K562 (cell line): ENCODE measurements at regions not wholly inside any gene's neighbourhood (a gene's known extent, or its start where the extent isn't known, plus 50 kb on each side); places are given as distances from the start of the nearest gene placed in this dataset.

Experiments used
- ATAC-seq: fragments of 200-7000 bp; cut with Tn5 transposase; 3 replicates; pipeline ENCODE4 v1.9.1; 2020; ENCODE audit warnings: moderate library complexity
- BruUV-seq: library from RNA; stranded (reverse); fragments of 400-500 nt; replicated peaks from 2 replicates; lab custom pipeline; 2021; lab: Mats Ljungman, UMichigan
- CTCF ChIA-PET: fragments of 300-600 bp; formaldehyde crosslinking; extraction: SDS; loops from one replicate; lab custom pipeline; 2021; ENCODE audit warnings: low intra/inter-chr PET ratio; lab: Yijun Ruan, JAX
- POLR2A ChIA-PET: fragments of 300-600, 350-650 bp; sonication (Branson Sonifier 250); formaldehyde crosslinking; extraction: SDS; loops from one replicate; lab custom pipeline; 2021; ENCODE audit warnings: antibody characterized with exemption, inconsistent platforms; lab: Yijun Ruan, JAX
- DNase-seq, 4 experiments: peaks; one replicate each; pipeline versions ENCODE4 v3.0.0 to v3.0.0-alpha.2; 2011 to 2018; ENCODE audit warnings: low spot score in 3 of 4, mixed read lengths in 3 of 4; ENCODE audit errors: extremely low read depth in 1 of 4
- FAIRE-seq: peaks from 2 replicates; lab custom pipeline; 2011; peaks lifted over from hg19 to GRCh38; lab: Jason Lieb, UNC
- H2AFZ ChIP-seq: 2 replicates; pipeline ENCODE4 v1.6.0; 2011; ENCODE audit warnings: low read depth, low read length, control low read depth, inconsistent platforms
- H3K27ac ChIP-seq: fragments of 200-600 bp; 3 replicates; pipeline ENCODE4 v1.8.0; 2011; ENCODE audit warnings: low read depth, mild to moderate bottlenecking, control low read depth, inconsistent platforms, low read length, moderate library complexity, mixed read lengths; ENCODE audit errors: extremely low read depth
- H3K27me3 ChIP-seq, 2 experiments: fragments of 300-600 bp in 1 of 2; 2 replicates in 1 of 2; 3 replicates in 1 of 2; pipeline versions ENCODE4 v1.6.0 to v1.8.0; 2011; ENCODE audit warnings: inconsistent platforms in 2 of 2, low read length in 2 of 2, mild to moderate bottlenecking in 1 of 2, mixed read lengths in 1 of 2, moderate library complexity in 1 of 2; ENCODE audit not compliant: control insufficient read depth in 2 of 2, insufficient read depth in 2 of 2
- H3K36me3 ChIP-seq: fragments of 300-600 bp; 3 replicates; pipeline ENCODE4 v1.8.0; 2011; ENCODE audit warnings: mild to moderate bottlenecking, low read length, inconsistent platforms; ENCODE audit not compliant: control insufficient read depth, insufficient read depth
- H3K4me1 ChIP-seq, 2 experiments: fragments of 200-600 bp in 1 of 2; replicated peaks in 1 of 2; 2 replicates in 1 of 2; 3 replicates in 1 of 2; pipeline versions ENCODE4 v1.5.1 to v1.8.0; 2011; ENCODE audit warnings: inconsistent platforms in 2 of 2, low read length in 2 of 2, mild to moderate bottlenecking in 1 of 2, mixed read lengths in 1 of 2, moderate library complexity in 1 of 2; ENCODE audit not compliant: control insufficient read depth in 2 of 2, insufficient read depth in 2 of 2
- H3K4me2 ChIP-seq: 2 replicates; pipeline ENCODE4 v1.6.1; 2011; ENCODE audit warnings: low read length, control low read depth, inconsistent platforms, mixed read lengths; ENCODE audit not compliant: insufficient read depth
- H3K4me3 ChIP-seq: fragments of 200-600 bp; sonication (generic), shearing (Covaris generic); 2 replicates; pipeline ENCODE4 v1.5.1; 2016; ENCODE audit warnings: control low read depth, inconsistent platforms
- H3K79me2 ChIP-seq: fragments of 200-600 bp; 3 replicates; pipeline ENCODE4 v1.8.0; 2011; ENCODE audit warnings: low read length, inconsistent platforms; ENCODE audit not compliant: control insufficient read depth, insufficient read depth
- H3K9ac ChIP-seq, 2 experiments: 2 replicates each; pipeline versions ENCODE4 v1.6.0 to v1.6.1; 2011; ENCODE audit warnings: low read depth in 2 of 2, low read length in 2 of 2, control low read depth in 1 of 2, inconsistent platforms in 1 of 2, mild to moderate bottlenecking in 1 of 2, mixed read lengths in 1 of 2; ENCODE audit not compliant: insufficient read depth in 1 of 2
- H3K9me1 ChIP-seq: one replicate; pipeline ENCODE4 v1.6.0; 2011; ENCODE audit warnings: inconsistent platforms, mild to moderate bottlenecking, low read length, moderate library complexity; ENCODE audit not compliant: control insufficient read depth, insufficient read depth
- H3K9me3 ChIP-seq: replicated peaks from 2 replicates; pipeline ENCODE4 v1.5.1; 2011; ENCODE audit warnings: low read depth, low read length, inconsistent platforms; ENCODE audit not compliant: control insufficient read depth, insufficient read depth
- H4K20me1 ChIP-seq: replicated peaks from 2 replicates; pipeline ENCODE4 v1.6.1; 2011; ENCODE audit warnings: low read length, inconsistent platforms, mixed read lengths; ENCODE audit not compliant: control insufficient read depth, insufficient read depth
- CEBPB ChIP-seq: fragments of 450-650 bp; IDR thresholded peaks from 2 replicates; pipeline ENCODE4 v1.6.1; 2016; ENCODE audit warnings: missing genetic modification characterization, missing compliant biosample characterization
- DIDO1 ChIP-seq: fragments of 450-650 bp; IDR thresholded peaks from 2 replicates; pipeline ENCODE4 v1.6.1; 2016; ENCODE audit warnings: low read depth, missing biosample characterization, missing genetic modification characterization
- KLF16 ChIP-seq: IDR thresholded peaks from 2 replicates; pipeline ENCODE4 v1.6.1; 2016; ENCODE audit warnings: antibody characterized with exemption
- MAFF ChIP-seq: IDR thresholded peaks from 2 replicates; pipeline ENCODE4 v1.6.1; 2012; ENCODE audit warnings: low read length, improper control_type of control experiment
- NFYB ChIP-seq: IDR thresholded peaks from 2 replicates; pipeline ENCODE4 v1.6.1; 2011; ENCODE audit warnings: mild to moderate bottlenecking, moderate library complexity; ENCODE audit not compliant: insufficient read length; ENCODE audit errors: extremely low read depth
- SMAD2 ChIP-seq: fragments of 150-350 bp; IDR thresholded peaks from 2 replicates; pipeline ENCODE4 v1.6.1; 2014; ENCODE audit warnings: low read depth, mild to moderate bottlenecking, low read length
- TBL1XR1 ChIP-seq, 2 experiments: IDR thresholded peaks; 2 replicates each; pipeline ENCODE4 v1.6.1; 2012; ENCODE audit warnings: improper control_type of control experiment in 2 of 2, low read length in 2 of 2, mild to moderate bottlenecking in 1 of 2
- WGBS: fragments of 100-300 bp; shearing (Covaris generic); methylation state at CpG from one replicate; pipeline ENCODE4 v1.1.6; 2016; ENCODE audit warnings: low coverage, mixed read lengths; ENCODE audit not compliant: insufficient coverage; ENCODE audit errors: missing lambda C conversion rate; 5-methylcytosine and 5-hydroxymethylcytosine counted together
- in situ Hi-C: fragments of 300-500 bp; cut with MboI; formaldehyde crosslinking; loops from 4 replicates; pipeline ENCODE4 v1.15.0; 2018; ENCODE audit warnings: inconsistent platforms, mixed read lengths
- intact Hi-C: fragments of 100-400 bp; cut with micrococcal nuclease; formaldehyde crosslinking; loops from 2 replicates; pipeline ENCODE4 v1.14.2; 2022
- TF ChIP-seq, protein P1 (sequence below): fragments of 450-650 bp; IDR thresholded peaks from 2 replicates; pipeline ENCODE4 v1.7.0; 2016; ENCODE audit warnings: borderline replicate concordance
- TF ChIP-seq, protein P2 (sequence below): fragments of 450-650 bp; IDR thresholded peaks from 2 replicates; pipeline ENCODE4 v1.6.1; 2018; ENCODE audit warnings: mild to moderate bottlenecking, low read depth; ENCODE audit not compliant: partially characterized antibody

DNA sequence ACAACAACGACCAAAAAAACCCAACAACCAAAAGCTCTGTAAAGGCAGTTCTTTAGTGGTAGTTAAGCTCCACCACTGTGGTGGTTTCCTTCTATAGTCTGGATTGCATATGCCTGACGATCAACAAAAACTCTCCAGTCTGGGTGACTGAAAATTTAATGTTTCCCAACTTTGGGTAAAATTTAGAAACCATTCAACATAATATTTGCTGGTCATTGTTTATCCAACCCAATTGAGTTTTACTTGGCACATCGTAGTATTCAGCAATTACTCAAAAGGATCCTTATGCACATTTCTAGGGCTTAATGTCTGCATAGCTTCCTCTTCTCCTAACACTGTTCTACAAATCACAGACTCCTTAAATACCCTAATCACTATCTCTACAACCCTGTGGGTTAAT lies 1080.2 kb upstream of the NRXN1 start (continued):
- TF ChIP-seq, protein P1, sequence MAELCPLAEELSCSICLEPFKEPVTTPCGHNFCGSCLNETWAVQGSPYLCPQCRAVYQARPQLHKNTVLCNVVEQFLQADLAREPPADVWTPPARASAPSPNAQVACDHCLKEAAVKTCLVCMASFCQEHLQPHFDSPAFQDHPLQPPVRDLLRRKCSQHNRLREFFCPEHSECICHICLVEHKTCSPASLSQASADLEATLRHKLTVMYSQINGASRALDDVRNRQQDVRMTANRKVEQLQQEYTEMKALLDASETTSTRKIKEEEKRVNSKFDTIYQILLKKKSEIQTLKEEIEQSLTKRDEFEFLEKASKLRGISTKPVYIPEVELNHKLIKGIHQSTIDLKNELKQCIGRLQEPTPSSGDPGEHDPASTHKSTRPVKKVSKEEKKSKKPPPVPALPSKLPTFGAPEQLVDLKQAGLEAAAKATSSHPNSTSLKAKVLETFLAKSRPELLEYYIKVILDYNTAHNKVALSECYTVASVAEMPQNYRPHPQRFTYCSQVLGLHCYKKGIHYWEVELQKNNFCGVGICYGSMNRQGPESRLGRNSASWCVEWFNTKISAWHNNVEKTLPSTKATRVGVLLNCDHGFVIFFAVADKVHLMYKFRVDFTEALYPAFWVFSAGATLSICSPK: no peak
- TF ChIP-seq, protein P2, sequence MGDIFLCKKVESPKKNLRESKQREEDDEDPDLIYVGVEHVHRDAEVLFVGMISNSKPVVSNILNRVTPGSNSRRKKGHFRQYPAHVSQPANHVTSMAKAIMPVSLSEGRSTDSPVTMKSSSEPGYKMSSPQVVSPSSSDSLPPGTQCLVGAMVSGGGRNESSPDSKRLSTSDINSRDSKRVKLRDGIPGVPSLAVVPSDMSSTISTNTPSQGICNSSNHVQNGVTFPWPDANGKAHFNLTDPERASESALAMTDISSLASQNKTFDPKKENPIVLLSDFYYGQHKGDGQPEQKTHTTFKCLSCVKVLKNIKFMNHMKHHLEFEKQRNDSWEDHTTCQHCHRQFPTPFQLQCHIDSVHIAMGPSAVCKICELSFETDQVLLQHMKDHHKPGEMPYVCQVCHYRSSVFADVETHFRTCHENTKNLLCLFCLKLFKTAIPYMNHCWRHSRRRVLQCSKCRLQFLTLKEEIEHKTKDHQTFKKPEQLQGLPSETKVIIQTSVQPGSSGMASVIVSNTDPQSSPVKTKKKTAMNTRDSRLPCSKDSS: no peak
- TF ChIP-seq TBL1XR1 (IDR thresholded peaks at IDR 0.05; ENCODE audit: low read length in 2 of 2) (no peak), MAFF (no peak), DIDO1 (tag) (no peak), CEBPB (tag) (no peak)

DNA sequence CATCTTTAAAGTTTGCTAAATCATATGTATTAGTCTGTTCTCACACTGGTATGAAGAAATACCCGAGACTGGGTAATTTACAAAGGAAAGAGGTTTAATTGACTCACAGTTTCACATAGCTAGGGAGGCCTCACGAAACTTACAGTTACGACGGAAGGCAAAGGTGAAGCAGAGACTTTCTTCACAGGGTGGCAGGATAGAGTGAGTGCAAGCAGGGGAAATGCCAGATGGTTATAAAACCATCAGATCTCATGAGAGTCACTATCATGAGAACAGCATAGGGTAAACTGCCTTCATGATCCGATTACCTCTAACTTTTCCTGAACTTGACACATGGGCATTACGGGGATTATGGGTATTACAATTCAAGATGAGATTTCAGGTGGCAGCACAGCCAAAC lies 1075.2 kb upstream of the NRXN1 start:
- H3K4me1 ChIP-seq: no peaks in the 10 kb centered on the region
- H3K27ac ChIP-seq: no peak overlapping the region
- TF ChIP-seq KLF16 (no peak), NFYB (no peak), SMAD2 (no peak)
- 0 out of 2 replicates have a peak, but pooled peaks cover 3% of the 10 kb centered on the region for H3K9me3 ChIP-seq
- no peak overlapping the region for H3K9ac ChIP-seq
- H3K4me3 ChIP-seq: no peak overlapping the region
- no peaks in the 10 kb centered on the region for H3K27me3 ChIP-seq
- H3K79me2 ChIP-seq: no peaks in the 10 kb centered on the region
- no peaks in the 10 kb centered on the region for H3K36me3 ChIP-seq
- no peak overlapping the region for H3K4me2 ChIP-seq
- DNase-seq (no peak), ATAC-seq (no peak), FAIRE-seq (no peak)
- no TSS peak for BruUV-seq
- H2AFZ ChIP-seq: no peak overlapping the region
- no peaks in the 10 kb centered on the region for H3K9me1 ChIP-seq
- H4K20me1 ChIP-seq: no peaks in the 10 kb centered on the region
- intact Hi-C loops: no loop called here
- ChIA-PET CTCF (no interaction called here), POLR2A (no interaction called here)
- 1% methylated on average over 6 of the region's 6 CpGs for WGBS
- in situ Hi-C loops: no loop called here
